IMR-90 (cell line): ENCODE measurements at regions not wholly inside any gene's neighbourhood (a gene's known extent, or its start where the extent isn't known, plus 50 kb on each side); places are given as distances from the start of the nearest gene placed in this dataset.

ENCODE experiments used
- ATAC-seq: fragments of 200-7000 bp; cut with Tn5 transposase; 2 replicates; pipeline ENCODE4 v1.9.1; 2020; ENCODE audit warnings: low read depth, mild to moderate bottlenecking, moderate library complexity
- BruUV-seq: library from RNA; stranded (reverse); fragments of 400-500 nt; replicated peaks from 2 replicates; lab custom pipeline; 2021; lab: Mats Ljungman, UMichigan
- CTCF ChIA-PET: fragments of 300-600 bp; formaldehyde crosslinking; extraction: SDS; loops from one replicate; lab custom pipeline; 2021; ENCODE audit warnings: antibody characterized with exemption; lab: Yijun Ruan, JAX
- POLR2A ChIA-PET: fragments of 300-600 bp; sonication (Branson Sonifier 250); formaldehyde crosslinking; loops from one replicate; lab custom pipeline; 2022; ENCODE audit warnings: antibody characterized with exemption; ENCODE audit not compliant: unreplicated experiment; lab: Charles Lee
- DNase-seq: peaks from one replicate; pipeline ENCODE4 v3.0.0; 2013
- H2AFZ ChIP-seq: replicated peaks from 2 replicates; pipeline ENCODE3; 2013; ENCODE audit warnings: low read length, mild to moderate bottlenecking; ENCODE audit not compliant: poor library complexity
- H2AK5ac ChIP-seq: 2 replicates; pipeline ENCODE4 v1.6.1; 2013; ENCODE audit warnings: low read depth, low read length, inconsistent platforms
- H2AK9ac ChIP-seq: replicated peaks from 2 replicates; pipeline ENCODE3; 2013; ENCODE audit warnings: mild to moderate bottlenecking, low read depth, low read length, moderate library complexity; ENCODE audit not compliant: poor library complexity
- H2BK120ac ChIP-seq: 2 replicates; pipeline ENCODE4 v1.6.1; 2013; ENCODE audit warnings: low read depth, low read length, inconsistent platforms
- H2BK15ac ChIP-seq: 3 replicates; pipeline ENCODE4 v1.6.1; 2013; ENCODE audit warnings: low read depth, low read length, inconsistent platforms
- H2BK20ac ChIP-seq: 2 replicates; pipeline ENCODE4 v1.6.1; 2013; ENCODE audit warnings: low read depth, mild to moderate bottlenecking, inconsistent platforms, low read length, moderate library complexity
- H2BK5ac ChIP-seq: 2 replicates; pipeline ENCODE4 v1.6.1; 2013; ENCODE audit warnings: mild to moderate bottlenecking, low read depth, low read length, inconsistent platforms; ENCODE audit not compliant: poor library complexity, severe bottlenecking
- H3K14ac ChIP-seq: replicated peaks from 2 replicates; pipeline ENCODE4 v1.6.1; 2013; ENCODE audit warnings: low read depth, low read length, inconsistent platforms
- H3K18ac ChIP-seq: 2 replicates; pipeline ENCODE4 v1.6.1; 2013; ENCODE audit warnings: low read depth, low read length, control low read depth
- H3K23ac ChIP-seq: 2 replicates; pipeline ENCODE4 v1.6.1; 2013; ENCODE audit warnings: low read depth, low read length, inconsistent platforms
- H3K27ac ChIP-seq: 2 replicates; pipeline ENCODE4 v1.5.1; 2013; ENCODE audit warnings: mild to moderate bottlenecking, control low read depth, low read length; ENCODE audit not compliant: insufficient read depth
- H3K27me3 ChIP-seq: 2 replicates; pipeline ENCODE4 v1.6.1; 2013; ENCODE audit warnings: low read length; ENCODE audit not compliant: control insufficient read depth, insufficient read depth
- H3K36me3 ChIP-seq: 2 replicates; pipeline ENCODE4 v1.6.1; 2013; ENCODE audit warnings: low read length, mixed read lengths; ENCODE audit not compliant: control insufficient read depth, insufficient read depth
- H3K4ac ChIP-seq: 2 replicates; pipeline ENCODE4 v1.6.1; 2013; ENCODE audit warnings: low read depth, low read length, inconsistent platforms
- H3K4me1 ChIP-seq: 2 replicates; pipeline ENCODE4 v1.6.1; 2013; ENCODE audit warnings: low read length, mixed read lengths; ENCODE audit not compliant: control insufficient read depth, insufficient read depth
- H3K4me2 ChIP-seq: 2 replicates; pipeline ENCODE4 v1.6.1; 2013; ENCODE audit warnings: low read depth, mild to moderate bottlenecking, control low read depth, low read length, moderate library complexity
- H3K4me3 ChIP-seq: 2 replicates; pipeline ENCODE4 v1.5.1; 2013; ENCODE audit warnings: low read depth, mild to moderate bottlenecking, control low read depth, low read length, moderate library complexity; ENCODE audit not compliant: insufficient read depth
- H3K56ac ChIP-seq: 2 replicates; pipeline ENCODE4 v1.6.1; 2013; ENCODE audit warnings: low read length, inconsistent platforms; ENCODE audit not compliant: insufficient read depth; ENCODE audit errors: extremely low read depth
- H3K79me1 ChIP-seq, 2 experiments: 2 replicates each; pipeline ENCODE4 v1.6.1; 2013; ENCODE audit warnings: low read length in 2 of 2, inconsistent platforms in 1 of 2, low read depth in 1 of 2
- H3K9ac ChIP-seq: 2 replicates; pipeline ENCODE4 v1.6.1; 2013; ENCODE audit warnings: low read depth, low read length, control low read depth
- H3K9me1 ChIP-seq: 2 replicates; pipeline ENCODE4 v1.6.1; 2013; ENCODE audit warnings: low read length, inconsistent platforms; ENCODE audit not compliant: insufficient read depth
- H3K9me3 ChIP-seq: 2 replicates; pipeline ENCODE4 v1.6.1; 2013; ENCODE audit warnings: low read length; ENCODE audit not compliant: control insufficient read depth, insufficient read depth
- H4K20me1 ChIP-seq: 2 replicates; pipeline ENCODE4 v1.6.1; 2013; ENCODE audit warnings: low read length, inconsistent platforms; ENCODE audit not compliant: insufficient read depth
- H4K5ac ChIP-seq: 2 replicates; pipeline ENCODE4 v1.6.1; 2013; ENCODE audit warnings: mild to moderate bottlenecking, low read depth, low read length, control low read depth
- H4K8ac ChIP-seq, 2 experiments: 2 replicates each; pipeline ENCODE4 v1.6.1; 2013; ENCODE audit warnings: low read depth in 2 of 2, low read length in 2 of 2, control low read depth in 1 of 2, inconsistent platforms in 1 of 2
- H4K91ac ChIP-seq: 2 replicates; pipeline ENCODE4 v1.6.1; 2013; ENCODE audit warnings: low read depth, low read length, inconsistent platforms; ENCODE audit not compliant: insufficient read depth
- BHLHE40 ChIP-seq: fragments of 150-350 bp; IDR thresholded peaks from 2 replicates; pipeline ENCODE4 v1.6.1; 2016; ENCODE audit warnings: mild to moderate bottlenecking, low read depth, low read length
- CEBPB ChIP-seq: IDR thresholded peaks from 2 replicates; pipeline ENCODE4 v1.6.1; 2012; ENCODE audit warnings: low read depth, low read length, improper control_type of control experiment
- CHD1 ChIP-seq: IDR thresholded peaks from 2 replicates; pipeline ENCODE4 v1.6.1; 2012; ENCODE audit warnings: low read depth, low read length, improper control_type of control experiment
- MAFK ChIP-seq: IDR thresholded peaks from 2 replicates; pipeline ENCODE4 v1.6.1; 2012; ENCODE audit warnings: low read depth, low read length, improper control_type of control experiment
- MAZ ChIP-seq: IDR thresholded peaks from 2 replicates; pipeline ENCODE4 v1.6.1; 2012; ENCODE audit warnings: low read depth, mild to moderate bottlenecking, low read length, improper control_type of control experiment, moderate library complexity, borderline replicate concordance
- NFE2L2 ChIP-seq: fragments of 150-350 bp; IDR thresholded peaks from 2 replicates; pipeline ENCODE4 v1.6.1; 2016; ENCODE audit warnings: low read depth, mild to moderate bottlenecking, low read length
- RAD21 ChIP-seq: IDR thresholded peaks from 2 replicates; pipeline ENCODE4 v1.6.1; 2012; ENCODE audit warnings: low read length, improper control_type of control experiment
- WGBS, 2 experiments: methylation state at CpG; one replicate each; pipeline versions ENCODE4 v1.1.5 to v1.1.7; 2013; ENCODE audit warnings: missing lambda C conversion rate in 2 of 2; ENCODE audit not compliant: insufficient read length in 1 of 2; ENCODE audit errors: extremely low coverage in 2 of 2; 5-methylcytosine and 5-hydroxymethylcytosine counted together
- dilution Hi-C: fragments of 300-500 bp; cut with HindIII; formaldehyde crosslinking; loops from one replicate; pipeline ENCODE4 v1.14.3; 2018; ENCODE audit warnings: low sequenced_read_pairs; ENCODE audit not compliant: unreplicated experiment
- in situ Hi-C: fragments of 300-500 bp; cut with MboI; formaldehyde crosslinking; loops from 3 replicates; pipeline ENCODE4 v1.14.3; 2019; ENCODE audit warnings: low sequenced_read_pairs, inconsistent platforms, mixed read lengths
- intact Hi-C: fragments of 100-400 bp; cut with micrococcal nuclease; formaldehyde crosslinking; loops from 2 replicates; pipeline ENCODE4 v1.10.0; 2022
- TF ChIP-seq, protein P1 (sequence below): fragments of 150-350 bp; IDR thresholded peaks from 2 replicates; pipeline ENCODE4 v1.6.1; 2016; ENCODE audit warnings: low read depth, mild to moderate bottlenecking, low read length, moderate library complexity, borderline replicate concordance

DNA sequence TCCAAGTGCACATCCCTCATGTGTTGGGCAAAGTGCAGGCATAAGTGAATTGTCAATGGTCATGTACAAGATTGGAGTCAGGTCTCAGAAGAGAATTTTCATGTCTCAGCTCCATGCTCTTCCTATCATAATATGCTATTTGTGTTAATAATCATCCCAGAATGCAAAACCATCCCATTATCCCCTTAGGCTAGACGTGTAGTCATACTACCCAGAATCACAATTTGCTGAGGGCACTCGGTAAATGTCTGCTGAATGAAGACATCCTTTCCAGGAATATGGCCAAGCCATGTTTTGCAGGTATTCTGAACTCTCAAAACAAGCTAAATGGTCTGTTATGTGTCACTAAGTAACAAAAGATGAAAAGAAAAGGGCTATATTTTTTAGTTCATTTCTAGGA lies 263.8 kb downstream of the RAD51AP2 start:
- TF ChIP-seq CHD1 (no peak), BHLHE40 (no peak), RAD21 (no peak), CEBPB (no peak), NFE2L2 (no peak), MAZ (no peak), MAFK (no peak)
- TF ChIP-seq, protein P1, sequence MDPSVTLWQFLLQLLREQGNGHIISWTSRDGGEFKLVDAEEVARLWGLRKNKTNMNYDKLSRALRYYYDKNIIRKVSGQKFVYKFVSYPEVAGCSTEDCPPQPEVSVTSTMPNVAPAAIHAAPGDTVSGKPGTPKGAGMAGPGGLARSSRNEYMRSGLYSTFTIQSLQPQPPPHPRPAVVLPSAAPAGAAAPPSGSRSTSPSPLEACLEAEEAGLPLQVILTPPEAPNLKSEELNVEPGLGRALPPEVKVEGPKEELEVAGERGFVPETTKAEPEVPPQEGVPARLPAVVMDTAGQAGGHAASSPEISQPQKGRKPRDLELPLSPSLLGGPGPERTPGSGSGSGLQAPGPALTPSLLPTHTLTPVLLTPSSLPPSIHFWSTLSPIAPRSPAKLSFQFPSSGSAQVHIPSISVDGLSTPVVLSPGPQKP = no peak
- in situ Hi-C loops = no loop called here
- dilution Hi-C loops = no loop called here

More for the DNA sequence above, 263.8 kb downstream of the RAD51AP2 start:
- ChIA-PET POLR2A (no interaction called here), CTCF (no interaction called here)
- Histone ChIP-seq H4K5ac (no peak overlapping the region), H3K27ac (no peak overlapping the region), H2BK5ac (no peak overlapping the region), H3K14ac (no peak overlapping the region), H2BK120ac (no peak overlapping the region), H3K36me3 (no peaks in the 10 kb centered on the region), H2BK20ac (no peak overlapping the region), H3K4me2 (no peak overlapping the region), H4K8ac (no peak overlapping the region), H4K91ac (no peak overlapping the region), H2AK5ac (no peak overlapping the region), H3K79me1 (no peaks in the 10 kb centered on the region), H2AFZ (no peak overlapping the region), H3K18ac (no peak overlapping the region), H3K4ac (no peak overlapping the region), H2BK15ac (no peak overlapping the region), H3K9ac (no peak overlapping the region), H2AK9ac (no peak overlapping the region), H3K9me3 (no peaks in the 10 kb centered on the region), H4K20me1 (no peaks in the 10 kb centered on the region), H3K27me3 (no peaks in the 10 kb centered on the region), H3K4me3 (no peak overlapping the region), H3K56ac (no peak overlapping the region), H3K9me1 (no peaks in the 10 kb centered on the region), H3K23ac (no peak overlapping the region), H3K4me1 (no peaks in the 10 kb centered on the region)
- no TSS peak for BruUV-seq
- ATAC-seq (no peak), DNase-seq (no peak)
- no CpG with 5 or more reads among the region's 2 CpGs for WGBS, 2 experiments
- intact Hi-C loops = no loop called here
